Mammary epithelial cell (primary cell): ENCODE measurements at regions not wholly inside any gene's neighbourhood (a gene's known extent, or its start where the extent isn't known, plus 50 kb on each side); places are given as distances from the start of the nearest gene placed in this dataset.

Experiments
- CTCF ChIP-seq, 2 donors: IDR thresholded peaks in 1 of 2; conservative IDR thresholded peaks in 1 of 2; 2 replicates each; pipeline ENCODE4 v1.5.1; 2011 to 2012; ENCODE audit warnings: inconsistent platforms in 2 of 2, low read length in 2 of 2, mild to moderate bottlenecking in 2 of 2, control low read depth in 1 of 2, low read depth in 1 of 2; ENCODE audit not compliant: insufficient read depth in 1 of 2; ENCODE audit errors: extremely low read depth in 1 of 2
- EZH2 ChIP-seq: IDR thresholded peaks from 2 replicates; pipeline ENCODE4 v1.6.1; 2012; ENCODE audit warnings: low read length, inconsistent platforms, borderline replicate concordance

GRCh38 chr3:6416049-6416661 lies 444.8 kb upstream of the GRM7 start:
- no peak for TF ChIP-seq CTCF (conservative IDR thresholded peaks at IDR 0.05 in 1 of 2, IDR thresholded peaks at IDR 0.05 in 1 of 2; ENCODE audit: extremely low read depth in 1 of 2, insufficient read depth in 1 of 2, low read depth in 1 of 2, low read length in 2 of 2)
- no peak for TF ChIP-seq EZH2
